ENCODE measurements at regions not wholly inside any gene's neighbourhood (a gene's known extent, or its start where the extent isn't known, plus 50 kb on each side); places are given as distances from the start of the nearest gene placed in this dataset.

- no peaks in the 10 kb centered on the region for H3K4me1 Mint-ChIP-seq (ENCODE audit: low read depth)
- ATAC-seq (no peak), DNase-seq (no peak)
- H3K9me3 Mint-ChIP-seq = peaks cover 7% of the 10 kb centered on the region
- intact Hi-C loops (cut with micrococcal nuclease) = no loop called here
- no peaks in the 10 kb centered on the region for H3K36me3 Mint-ChIP-seq (ENCODE audit: low read depth)
- no peaks in the 10 kb centered on the region for H3K27me3 Mint-ChIP-seq
- H3K4me3 Mint-ChIP-seq = no peak overlapping the region
- no peak overlapping the region for H3K27ac Mint-ChIP-seq
- ChIA-PET CTCF (no interaction called here), POLR2A (no interaction called here)
- no peak for TF ChIP-seq CTCF (IDR thresholded peaks at IDR 0.05)
Observed at GRCh38 chr14:40317690-40318089, 885.5 kb upstream of the FBXO33 start.

GRCh38 chr14:40312296-40312695 lies 880.1 kb upstream of the FBXO33 start:
- CTCF ChIA-PET = no interaction called here
- intact Hi-C loops (cut with micrococcal nuclease) = no loop called here
- Mint-ChIP-seq H3K36me3 (ENCODE audit: low read depth) (no peaks in the 10 kb centered on the region), H3K4me3 (no peak overlapping the region), H3K27ac (no peak overlapping the region), H3K9me3 (no peaks in the 10 kb centered on the region), H3K4me1 (ENCODE audit: low read depth) (no peaks in the 10 kb centered on the region), H3K27me3 (no peaks in the 10 kb centered on the region)
- TF ChIP-seq CTCF (IDR thresholded peaks at IDR 0.05) = no peak
- POLR2A ChIA-PET = no interaction called here
- ATAC-seq = no peak
- no peak for DNase-seq

- Mint-ChIP-seq H3K27ac (no peak overlapping the region), H3K9me3 (no peaks in the 10 kb centered on the region), H3K27me3 (no peaks in the 10 kb centered on the region), H3K4me3 (no peak overlapping the region), H3K4me1 (ENCODE audit: low read depth) (no peaks in the 10 kb centered on the region), H3K36me3 (ENCODE audit: low read depth) (no peaks in the 10 kb centered on the region)
- TF ChIP-seq CTCF (IDR thresholded peaks at IDR 0.05) = no peak
- intact Hi-C loops (cut with micrococcal nuclease) = no loop called here
- ChIA-PET POLR2A (no interaction called here), CTCF (no interaction called here)
- DNase-seq = no peak
- ATAC-seq = no peak
Observed at GRCh38 chr14:40309124-40309523, 876.9 kb upstream of the FBXO33 start.

DNA sequence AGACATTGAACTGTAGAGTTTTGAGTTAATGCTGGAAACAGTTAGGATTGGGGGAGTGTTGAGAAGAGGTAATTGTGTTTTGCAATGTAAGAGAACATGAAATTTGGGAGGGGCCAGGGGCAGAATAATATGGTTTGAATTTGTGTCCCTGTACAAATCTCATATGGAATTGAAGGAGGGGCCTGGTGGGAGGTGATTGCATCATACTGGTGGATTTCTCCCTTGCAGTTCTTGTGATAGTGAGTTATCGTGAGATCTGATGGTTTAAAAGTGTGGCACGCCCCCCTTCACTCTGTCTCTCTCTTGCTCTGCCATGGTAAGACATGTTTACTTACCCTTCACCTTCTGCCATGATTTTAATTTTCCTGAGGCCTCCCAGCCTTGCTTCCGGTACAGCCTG lies 876.0 kb upstream of the FBXO33 start:
- ChIA-PET POLR2A (no interaction called here), CTCF (no interaction called here)
- DNase-seq (no peak), ATAC-seq (no peak)
- H3K4me3 Mint-ChIP-seq = no peak overlapping the region
- H3K9me3 Mint-ChIP-seq = no peaks in the 10 kb centered on the region
- TF ChIP-seq CTCF (IDR thresholded peaks at IDR 0.05) = no peak
- intact Hi-C loops (cut with micrococcal nuclease) = no loop called here
- H3K4me1 Mint-ChIP-seq (ENCODE audit: low read depth) = no peaks in the 10 kb centered on the region
- H3K36me3 Mint-ChIP-seq (ENCODE audit: low read depth) = no peaks in the 10 kb centered on the region
- no peaks in the 10 kb centered on the region for H3K27me3 Mint-ChIP-seq
- H3K27ac Mint-ChIP-seq = no peak overlapping the region

GRCh38 chr14:40296821-40297220 lies 864.6 kb upstream of the FBXO33 start:
- no peak for TF ChIP-seq CTCF (IDR thresholded peaks at IDR 0.05)
- POLR2A ChIA-PET = interaction anchor here (0.9 kb wide), 1 partner anchor 11 kb away, joined by 3 read pairs; no protein-coding TSS in a partner anchor
- no peak for ATAC-seq
- H3K9me3 Mint-ChIP-seq = no peaks in the 10 kb centered on the region
- DNase-seq = no peak
- CTCF ChIA-PET = no interaction called here
- H3K27ac Mint-ChIP-seq = no peak overlapping the region
- H3K4me1 Mint-ChIP-seq (ENCODE audit: low read depth) = no peaks in the 10 kb centered on the region
- no peaks in the 10 kb centered on the region for H3K36me3 Mint-ChIP-seq (ENCODE audit: low read depth)
- no peaks in the 10 kb centered on the region for H3K27me3 Mint-ChIP-seq
- H3K4me3 Mint-ChIP-seq = no peak overlapping the region
- intact Hi-C loops (cut with micrococcal nuclease) = no loop called here
